Epithelial cell of proximal tubule (primary cell): ENCODE measurements at regions not wholly inside any gene's neighbourhood (a gene's known extent, or its start where the extent isn't known, plus 50 kb on each side); places are given as distances from the start of the nearest gene placed in this dataset.

Experiments
- DNase-seq: peaks from one replicate; pipeline ENCODE4 v3.0.0-alpha.2; 2011; ENCODE audit warnings: low read depth
- H3K4me3 ChIP-seq: 2 replicates; pipeline ENCODE4 v1.5.1; 2011; ENCODE audit warnings: low read depth, mild to moderate bottlenecking, low read length
- CTCF ChIP-seq: conservative IDR thresholded peaks from 2 replicates; pipeline ENCODE4 v1.5.1; 2012; ENCODE audit warnings: low read depth, mild to moderate bottlenecking, low read length

GRCh38 chr2:175690113-175690837 lies 311.8 kb downstream of the LNPK start:
- DNase-seq, result peak; percentile 22
- TF ChIP-seq CTCF, result peak; percentile 78
- no peak overlapping the region for H3K4me3 ChIP-seq

GRCh38 chr2:175688243-175688642 lies 313.8 kb downstream of the LNPK start:
- H3K4me3 ChIP-seq, result no peak overlapping the region
- no peak for TF ChIP-seq CTCF
- no peak for DNase-seq

GRCh38 chr2:175687465-175687864 lies 314.6 kb downstream of the LNPK start:
- TF ChIP-seq CTCF, result no peak
- DNase-seq, result no peak

GRCh38 chr2:175686002-175686401 lies 316.1 kb downstream of the LNPK start:
- no peak for TF ChIP-seq CTCF
- no peak for DNase-seq
- no peak overlapping the region for H3K4me3 ChIP-seq

More at GRCh38 chr2:175687465-175687864, 314.6 kb downstream of the LNPK start:
- H3K4me3 ChIP-seq, result no peak overlapping the region

GRCh38 chr2:175684466-175684865 lies 317.6 kb downstream of the LNPK start:
- DNase-seq, result no peak
- no peak for TF ChIP-seq CTCF

GRCh38 chr2:175679728-175680127 lies 322.3 kb downstream of the LNPK start:
- H3K4me3 ChIP-seq, result no peak overlapping the region
- DNase-seq, result no peak
- no peak for TF ChIP-seq CTCF

More at GRCh38 chr2:175684466-175684865, 317.6 kb downstream of the LNPK start:
- no peak overlapping the region for H3K4me3 ChIP-seq

GRCh38 chr2:175679231-175679630 lies 322.8 kb downstream of the LNPK start:
- H3K4me3 ChIP-seq, result no peak overlapping the region
- TF ChIP-seq CTCF, result no peak
- no peak for DNase-seq
